ENCODE measurements at regions not wholly inside any gene's neighbourhood (a gene's known extent, or its start where the extent isn't known, plus 50 kb on each side); places are given as distances from the start of the nearest gene placed in this dataset.

GRCh38 chr5:96219580-96220281 lies 213.3 kb downstream of the PCSK1 start:
- H3K27ac ChIP-seq, result no peak overlapping the region
- TF ChIP-seq EP300 (IDR thresholded peaks at IDR 0.05) (no peak), CTCF (IDR thresholded peaks at IDR 0.05) (no peak), POLR2A (IDR thresholded peaks at IDR 0.05) (no peak), POLR2AphosphoS5 (IDR thresholded peaks at IDR 0.05) (no peak)
- no peaks in the 10 kb centered on the region for H3K9me3 ChIP-seq
- H3K36me3 ChIP-seq, result no peaks in the 10 kb centered on the region
- intact Hi-C loops (cut with DNase I), result no loop called here
- no peak for DNase-seq
- WGBS, 2 donors, result 81% methylated on average over 4 of the region's 4 CpGs
- H3K27me3 ChIP-seq, result no peaks in the 10 kb centered on the region
- no peaks in the 10 kb centered on the region for H3K4me1 ChIP-seq
- H3K4me3 ChIP-seq, result no peak overlapping the region

GRCh38 chr5:96218653-96219052 lies 214.4 kb downstream of the PCSK1 start:
- no peaks in the 10 kb centered on the region for H3K4me1 ChIP-seq
- WGBS, 2 donors, result 79 to 90% methylated on average over 3 of the region's 3 CpGs
- intact Hi-C loops (cut with DNase I), result no loop called here
- H3K4me3 ChIP-seq, result no peak overlapping the region
- no peak for DNase-seq
- no peaks in the 10 kb centered on the region for H3K9me3 ChIP-seq
- no peaks in the 10 kb centered on the region for H3K36me3 ChIP-seq
- H3K27me3 ChIP-seq, result no peaks in the 10 kb centered on the region
- TF ChIP-seq POLR2A (IDR thresholded peaks at IDR 0.05), result no peak
- no peak overlapping the region for H3K27ac ChIP-seq

- Histone ChIP-seq H3K27me3 (no peaks in the 10 kb centered on the region), H3K4me3 (no peak overlapping the region), H3K4me1 (no peaks in the 10 kb centered on the region), H3K27ac (no peak overlapping the region), H3K36me3 (no peaks in the 10 kb centered on the region), H3K9me3 (no peaks in the 10 kb centered on the region)
- 50 to 71% methylated on average over 3 of the region's 3 CpGs for WGBS, 2 donors
- no peak for DNase-seq
- intact Hi-C loops (cut with DNase I), result no loop called here
- TF ChIP-seq CTCF (IDR thresholded peaks at IDR 0.05) (no peak), POLR2A (IDR thresholded peaks at IDR 0.05) (no peak)
Measured at GRCh38 chr5:96214442-96215197, 218.4 kb downstream of the PCSK1 start.

- Histone ChIP-seq H3K4me1 (no peaks in the 10 kb centered on the region), H3K9me3 (peaks cover 0 to 9% (median 3%) of the 10 kb centered on the region in 4 donors), H3K27me3 (no peaks in the 10 kb centered on the region), H3K36me3 (no peaks in the 10 kb centered on the region), H3K27ac (no peak overlapping the region), H3K4me3 (no peak overlapping the region)
- DNase-seq, result no peak
- TF ChIP-seq EP300 (IDR thresholded peaks at IDR 0.05) (no peak), POLR2A (IDR thresholded peaks at IDR 0.05) (no peak), POLR2AphosphoS5 (IDR thresholded peaks at IDR 0.05) (no peak), CTCF (IDR thresholded peaks at IDR 0.05) (no peak)
- 91 to 93% methylated on average over 1 of the region's 1 CpG for WGBS, 2 donors
- intact Hi-C loops (cut with DNase I), result no loop called here
Measured at GRCh38 chr5:96209829-96210228, 223.2 kb downstream of the PCSK1 start.

- DNase-seq, result no peak
- Histone ChIP-seq H3K9me3 (peaks cover 0 to 9% (median 3%) of the 10 kb centered on the region in 4 donors), H3K36me3 (no peaks in the 10 kb centered on the region), H3K27ac (no peak overlapping the region), H3K4me3 (no peak overlapping the region), H3K4me1 (no peaks in the 10 kb centered on the region), H3K27me3 (no peaks in the 10 kb centered on the region)
- no peak for TF ChIP-seq POLR2AphosphoS5 (IDR thresholded peaks at IDR 0.05)
- TF ChIP-seq CTCF (IDR thresholded peaks at IDR 0.05), result no peak
- no peak for TF ChIP-seq EP300 (IDR thresholded peaks at IDR 0.05)
- TF ChIP-seq POLR2A (IDR thresholded peaks at IDR 0.05), result no peak
- intact Hi-C loops (cut with DNase I), result no loop called here
Measured at GRCh38 chr5:96207420-96207819, 225.6 kb downstream of the PCSK1 start.

Measured in sigmoid colon (tissue), 6 donors.